NOMO-1 (cell line): ENCODE measurements at regions not wholly inside any gene's neighbourhood (a gene's known extent, or its start where the extent isn't known, plus 50 kb on each side); places are given as distances from the start of the nearest gene placed in this dataset.
A peak's percentile ranks its signal among the peaks of the same experiment; 100 is the strongest.

Experiments used
- DNase-seq, 2 experiments: peaks; one replicate each; lab custom pipeline; 2025; ENCODE audit not compliant: unreplicated experiment in 2 of 2; lab: John Stamatoyannopoulos, UW

- DNase-seq: no peak
Observed at GRCh38 chr17:69878661-69879060, 196.4 kb upstream of the KCNJ16 start.

DNA sequence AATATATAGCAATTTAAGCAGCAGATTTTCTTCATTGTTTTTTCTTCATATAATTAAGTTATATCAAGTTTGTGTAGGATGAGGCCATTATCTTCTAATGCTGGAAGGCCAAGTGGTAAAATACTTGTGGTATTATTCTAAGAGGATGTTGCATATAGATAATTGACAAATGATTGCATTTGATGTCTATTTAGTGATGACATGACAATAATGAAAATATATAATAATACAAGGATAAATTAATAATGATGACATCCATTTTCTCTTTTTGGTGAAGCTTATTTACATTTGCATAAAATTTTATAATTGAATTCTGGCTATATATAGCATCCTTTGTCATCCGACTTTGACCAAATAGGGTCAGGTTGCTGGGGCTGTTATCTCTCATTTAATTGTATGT lies 195.4 kb upstream of the KCNJ16 start:
- DNase-seq: no peak

- DNase-seq: no peak
Observed at GRCh38 chr17:69880591-69881112, 194.4 kb upstream of the KCNJ16 start.

DNA sequence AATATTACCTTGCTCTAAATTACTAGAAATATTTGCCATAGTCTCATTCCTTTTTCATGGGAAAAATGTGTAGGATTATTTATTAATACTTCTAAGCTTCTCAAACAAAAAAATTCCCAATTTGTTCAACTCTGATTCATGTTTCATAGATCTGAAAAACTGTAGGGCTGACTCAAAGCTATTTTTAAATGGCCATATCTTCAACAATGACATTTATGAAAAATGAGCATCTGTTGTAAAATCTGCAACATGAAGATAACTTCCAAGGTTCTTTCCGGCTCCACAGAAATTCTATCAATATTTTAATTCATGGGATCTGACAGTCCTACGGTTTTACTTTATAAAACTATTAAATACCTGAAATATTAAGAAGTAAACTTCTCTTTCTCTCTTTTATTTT lies 192.7 kb upstream of the KCNJ16 start:
- DNase-seq: no peak

DNA sequence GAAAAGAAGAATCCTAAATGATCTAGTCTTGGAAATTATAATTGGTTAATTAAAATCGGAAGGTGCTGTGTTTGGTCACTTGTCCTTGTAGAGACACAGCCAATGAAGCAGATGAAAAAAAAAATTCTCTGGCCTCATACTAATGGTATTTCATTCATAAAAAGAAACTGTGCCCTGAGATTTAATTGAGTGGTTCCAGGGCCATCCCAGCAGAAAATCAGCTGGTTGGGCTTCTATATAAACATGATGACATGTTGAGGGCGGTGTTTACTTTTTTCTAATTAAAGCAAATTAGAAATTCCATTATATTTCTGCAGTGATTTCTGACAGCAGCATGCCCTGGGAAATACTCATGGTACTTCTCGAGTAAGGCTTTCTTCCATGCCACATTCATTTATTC lies 191.9 kb upstream of the KCNJ16 start:
- no peak for DNase-seq

DNA sequence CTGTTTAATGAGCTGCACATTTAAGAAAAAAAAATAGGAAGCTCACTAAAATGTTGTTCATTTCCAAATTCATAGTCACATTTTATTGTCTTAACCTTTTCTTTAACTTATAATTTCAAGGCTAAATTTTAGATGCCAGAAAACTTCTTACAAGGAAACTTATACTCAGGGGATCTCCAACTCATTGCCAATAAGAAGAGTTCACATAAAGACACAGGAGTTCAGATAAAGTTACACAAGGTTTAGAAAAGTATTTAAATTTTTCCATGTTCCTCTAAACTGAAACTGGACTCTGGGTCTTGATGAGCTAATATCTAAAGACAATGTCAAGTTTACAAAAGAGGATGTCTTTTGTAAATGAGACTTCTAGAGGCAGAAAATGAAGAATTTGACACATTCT lies 190.7 kb upstream of the KCNJ16 start:
- DNase-seq: peak in 1 of 2 experiments; percentile 35

GRCh38 chr17:69884846-69885245 lies 190.2 kb upstream of the KCNJ16 start:
- DNase-seq: peak; percentile 26 to 57

GRCh38 chr17:69898601-69899000 lies 176.4 kb upstream of the KCNJ16 start:
- DNase-seq: no peak

- DNase-seq: no peak
Observed at GRCh38 chr17:69900101-69900500, 174.9 kb upstream of the KCNJ16 start.

GRCh38 chr17:69900829-69901228 lies 174.2 kb upstream of the KCNJ16 start:
- DNase-seq: no peak

GRCh38 chr17:69906306-69906705 lies 168.7 kb upstream of the KCNJ16 start:
- no peak for DNase-seq

DNA sequence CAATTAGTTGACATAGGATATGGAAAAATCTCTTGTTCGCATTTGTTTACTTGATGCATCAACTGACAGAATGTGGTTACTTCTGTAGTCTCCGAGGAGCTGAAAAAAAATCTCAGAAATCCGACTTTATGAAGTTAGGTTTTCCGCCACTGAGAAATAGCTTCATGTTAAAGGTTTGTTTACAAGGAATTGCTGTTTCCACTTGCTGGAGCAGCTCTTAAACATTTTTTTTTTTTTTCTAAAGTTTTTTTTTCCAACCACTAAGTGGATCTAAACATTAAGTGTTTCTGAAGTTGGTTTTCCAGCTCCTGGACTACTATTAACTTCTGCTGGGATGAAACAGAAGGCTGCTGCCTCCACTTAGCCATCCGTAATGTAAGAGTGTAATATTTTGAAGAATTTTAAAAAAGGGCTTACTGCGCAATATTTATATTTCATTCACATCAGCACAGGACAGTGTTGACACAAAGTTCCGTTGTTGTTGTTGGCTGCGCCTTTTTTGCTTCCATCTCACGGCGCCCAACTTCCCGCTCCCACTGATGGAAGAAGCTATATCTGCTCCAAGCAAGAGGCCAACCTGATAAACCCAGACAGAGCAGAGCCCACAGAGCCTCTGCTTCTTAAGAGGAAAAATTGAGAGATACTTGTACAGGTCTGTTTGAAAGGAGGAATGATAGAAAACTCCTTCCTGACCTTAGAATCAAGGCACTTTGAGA lies 167.7 kb upstream of the KCNJ16 start:
- DNase-seq: no peak

GRCh38 chr17:69908626-69909368 lies 166.2 kb upstream of the KCNJ16 start:
- no peak for DNase-seq

- no peak for DNase-seq
Observed at GRCh38 chr17:69909389-69909788, 165.6 kb upstream of the KCNJ16 start.

- no peak for DNase-seq
Observed at GRCh38 chr17:69912805-69913204, 162.2 kb upstream of the KCNJ16 start.

- DNase-seq: no peak
Observed at GRCh38 chr17:69913216-69913615, 161.8 kb upstream of the KCNJ16 start.

- no peak for DNase-seq
Observed at GRCh38 chr17:69913616-69914015, 161.4 kb upstream of the KCNJ16 start.

DNA sequence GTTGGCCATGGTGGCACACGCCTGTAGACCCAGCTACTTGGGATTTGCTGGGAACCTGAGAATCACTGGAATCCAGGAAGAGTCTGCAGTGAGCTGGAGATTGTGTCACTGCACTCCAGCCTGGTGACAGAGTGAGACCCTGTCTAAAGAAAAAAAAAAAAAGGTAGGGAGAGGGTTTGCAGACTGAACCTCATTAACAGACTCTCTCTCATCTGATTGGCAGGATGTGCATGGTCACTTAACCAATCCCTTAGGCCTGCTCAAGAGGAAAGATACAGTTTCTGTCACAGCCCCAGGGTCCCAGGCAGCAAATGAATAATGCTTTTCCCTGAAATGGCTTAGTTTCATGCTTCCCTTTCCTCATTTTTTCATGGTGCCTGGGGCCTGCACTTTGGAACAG lies 160.5 kb upstream of the KCNJ16 start:
- DNase-seq: no peak

- DNase-seq: no peak
Observed at GRCh38 chr17:69916761-69917160, 158.3 kb upstream of the KCNJ16 start.

DNA sequence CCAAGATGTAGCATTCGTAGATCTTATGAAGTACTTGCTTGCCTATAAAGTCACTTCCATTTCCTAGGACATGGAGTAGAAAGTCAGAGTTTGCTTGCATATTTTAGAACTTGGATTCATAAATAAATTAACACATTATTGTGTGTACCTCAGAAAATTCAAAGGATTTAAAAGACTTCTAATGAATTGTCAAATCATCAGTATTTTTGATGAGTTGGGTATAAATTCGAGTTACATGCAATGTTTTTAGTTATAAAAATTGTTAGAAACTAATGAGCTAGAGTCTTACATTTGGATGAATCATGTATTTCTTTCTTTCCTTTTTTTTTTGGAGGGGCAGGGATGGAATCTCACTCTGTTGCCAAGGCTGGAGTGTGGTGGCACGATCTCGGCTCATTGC lies 156.9 kb upstream of the KCNJ16 start:
- DNase-seq: no peak

DNA sequence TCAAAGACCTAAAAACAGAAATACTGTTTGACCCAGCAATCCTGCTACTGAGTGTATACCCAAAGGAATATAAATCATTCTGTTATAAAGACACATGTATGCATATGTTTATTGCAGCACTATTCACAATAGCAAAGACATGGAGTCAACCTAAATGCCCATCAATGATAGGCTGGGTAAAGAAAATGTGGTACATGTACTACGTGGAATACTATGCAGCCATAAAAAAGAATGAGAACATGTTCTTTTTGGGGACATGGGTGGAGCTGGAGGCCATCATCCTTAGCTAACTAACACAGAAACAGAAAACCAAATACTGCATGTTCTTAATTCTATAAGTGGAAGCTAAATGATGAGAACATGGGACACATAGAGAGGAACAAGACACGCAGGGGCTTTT lies 155.2 kb upstream of the KCNJ16 start:
- no peak for DNase-seq

- DNase-seq: no peak
Observed at GRCh38 chr17:69921046-69921445, 154.0 kb upstream of the KCNJ16 start.
